HEK293 (cell line): ENCODE measurements at regions not wholly inside any gene's neighbourhood (a gene's known extent, or its start where the extent isn't known, plus 50 kb on each side); places are given as distances from the start of the nearest gene placed in this dataset.
A peak's percentile ranks its signal among the peaks of the same experiment; 100 is the strongest.

Experiments
- CTCF ChIA-PET: fragments of 350-600 bp; formaldehyde crosslinking; extraction: SDS; loops from one replicate; lab custom pipeline; 2021; ENCODE audit warnings: antibody characterized with exemption; lab: Yijun Ruan, JAX
- POLR2A ChIA-PET: fragments of 300-600 bp; formaldehyde crosslinking; extraction: SDS; loops from one replicate; lab custom pipeline; 2020; ENCODE audit warnings: antibody characterized with exemption, inconsistent platforms; lab: Yijun Ruan, JAX
- H3K27ac ChIP-seq: fragments of 200-500 bp; sonication (Bioruptor generic); 2 replicates; pipeline ENCODE4 v1.5.1; 2014; ENCODE audit warnings: low read depth, low read length, control low read depth, inconsistent platforms; ENCODE audit errors: extremely low read depth
- H3K36me3 ChIP-seq, 2 experiments: fragments of 200-500 bp in 1 of 2; sonication (Bioruptor generic) in 1 of 2; 1 replicate in 1 of 2; 2 replicates in 1 of 2; pipeline ENCODE4 v1.5.1; 2014 to 2017; ENCODE audit warnings: inconsistent platforms in 2 of 2, low read length in 2 of 2; ENCODE audit not compliant: control insufficient read depth in 2 of 2, insufficient read depth in 1 of 2
- H3K4me1 ChIP-seq: fragments of 200-500 bp; sonication (Bioruptor generic); 2 replicates; pipeline ENCODE4 v1.5.1; 2014; ENCODE audit warnings: mild to moderate bottlenecking, low read length, inconsistent platforms; ENCODE audit not compliant: control insufficient read depth, insufficient read depth
- H3K4me3 ChIP-seq: 2 replicates; pipeline ENCODE4 v1.5.1; 2011; ENCODE audit warnings: low read depth, mild to moderate bottlenecking, control low read depth, low read length, moderate library complexity
- H3K9me3 ChIP-seq: fragments of 200-500 bp; sonication (Bioruptor generic); 2 replicates; pipeline ENCODE4 v1.5.1; 2014; ENCODE audit warnings: low read depth, low read length, inconsistent platforms; ENCODE audit not compliant: control insufficient read depth, insufficient read depth
- FEZF1 ChIP-seq: fragments of 450-650 bp; formaldehyde crosslinking; IDR thresholded peaks from 2 replicates; pipeline ENCODE4 v1.5.1; 2016; ENCODE audit warnings: missing biosample characterization, missing genetic modification characterization
- KLF10 ChIP-seq: fragments of 450-650 bp; IDR thresholded peaks from 2 replicates; pipeline ENCODE4 v1.5.1; 2018; ENCODE audit warnings: missing biosample characterization, mild to moderate bottlenecking, missing genetic modification characterization
- PATZ1 ChIP-seq: fragments of 450-650 bp; formaldehyde crosslinking; IDR thresholded peaks from 2 replicates; pipeline ENCODE4 v1.5.1; 2016; ENCODE audit warnings: missing biosample characterization, missing genetic modification characterization
- REPIN1 ChIP-seq: fragments of 450-650 bp; formaldehyde crosslinking; IDR thresholded peaks from 2 replicates; pipeline ENCODE4 v1.5.1; 2017; ENCODE audit warnings: missing biosample characterization, missing genetic modification characterization, low read depth
- TRIM28 ChIP-seq: IDR thresholded peaks from 2 replicates; pipeline ENCODE4 v1.6.1; 2011; ENCODE audit warnings: low read length, control low read depth, borderline replicate concordance
- YY2 ChIP-seq: fragments of 450-650 bp; formaldehyde crosslinking; IDR thresholded peaks from 2 replicates; pipeline ENCODE4 v1.5.1; 2016; ENCODE audit warnings: missing biosample characterization, missing genetic modification characterization
- ZBTB7A ChIP-seq: fragments of 450-650 bp; formaldehyde crosslinking; IDR thresholded peaks from 2 replicates; pipeline ENCODE4 v1.5.1; 2016; ENCODE audit warnings: low read depth, missing biosample characterization, missing genetic modification characterization
- ZNF114 ChIP-seq: fragments of 450-650 bp; formaldehyde crosslinking; IDR thresholded peaks from 2 replicates; pipeline ENCODE4 v1.5.0; 2017; ENCODE audit warnings: missing biosample characterization, missing genetic modification characterization
- ZNF148 ChIP-seq: fragments of 450-650 bp; formaldehyde crosslinking; IDR thresholded peaks from 2 replicates; pipeline ENCODE4 v1.5.0; 2017; ENCODE audit warnings: missing biosample characterization, missing genetic modification characterization, borderline replicate concordance
- ZNF157 ChIP-seq: fragments of 450-650 bp; formaldehyde crosslinking; IDR thresholded peaks from 2 replicates; pipeline ENCODE4 v1.5.1; 2016; ENCODE audit warnings: missing biosample characterization, missing genetic modification characterization
- ZNF175 ChIP-seq: fragments of 450-650 bp; formaldehyde crosslinking; IDR thresholded peaks from 2 replicates; pipeline ENCODE4 v1.5.1; 2016; ENCODE audit warnings: missing biosample characterization, missing genetic modification characterization
- ZNF2 ChIP-seq: fragments of 450-650 bp; formaldehyde crosslinking; IDR thresholded peaks from 2 replicates; pipeline ENCODE4 v1.5.1; 2016; ENCODE audit warnings: missing biosample characterization, missing genetic modification characterization
- ZNF423 ChIP-seq: fragments of 450-650 bp; formaldehyde crosslinking; IDR thresholded peaks from 2 replicates; pipeline ENCODE4 v1.5.1; 2016; ENCODE audit warnings: missing biosample characterization, missing genetic modification characterization
- ZNF501 ChIP-seq: fragments of 450-650 bp; formaldehyde crosslinking; IDR thresholded peaks from 2 replicates; pipeline ENCODE4 v1.5.1; 2016; ENCODE audit warnings: missing biosample characterization, missing genetic modification characterization
- ZNF664 ChIP-seq: fragments of 450-650 bp; formaldehyde crosslinking; IDR thresholded peaks from 2 replicates; pipeline ENCODE4 v1.5.1; 2016; ENCODE audit warnings: missing biosample characterization, missing genetic modification characterization
- ZNF777 ChIP-seq: fragments of 450-650 bp; formaldehyde crosslinking; IDR thresholded peaks from 2 replicates; pipeline ENCODE4 v1.5.1; 2017; ENCODE audit warnings: missing biosample characterization, missing genetic modification characterization, borderline replicate concordance
- TF ChIP-seq, protein P1 (sequence below): fragments of 450-650 bp; formaldehyde crosslinking; IDR thresholded peaks from 2 replicates; pipeline ENCODE4 v1.5.1; 2017; ENCODE audit warnings: missing biosample characterization, missing genetic modification characterization
- TF ChIP-seq, protein P2 (sequence below): fragments of 450-650 bp; formaldehyde crosslinking; IDR thresholded peaks from 2 replicates; pipeline ENCODE4 v1.5.1; 2017; ENCODE audit warnings: missing biosample characterization, mild to moderate bottlenecking, missing genetic modification characterization, moderate library complexity

DNA sequence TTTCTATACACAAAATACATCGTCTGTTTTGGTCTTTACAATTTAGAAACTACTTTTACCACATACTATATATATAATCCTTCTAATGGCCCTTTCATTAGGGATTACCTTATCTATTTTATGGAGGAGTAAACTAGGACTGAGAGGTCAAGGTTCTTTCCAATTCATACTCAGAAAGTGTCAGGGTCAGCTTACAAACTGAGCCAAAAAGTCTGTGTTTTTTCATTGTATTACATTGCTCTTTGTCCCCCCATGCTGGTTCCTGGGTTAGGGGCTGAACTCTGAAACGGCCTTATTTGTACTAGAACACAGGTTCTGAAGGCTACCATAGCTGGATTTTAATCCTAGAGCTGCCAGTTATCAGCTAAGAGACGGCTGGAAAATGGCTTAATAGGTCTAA is 368.1 kb downstream of the GRIN2B start:
- CTCF ChIA-PET: interaction anchor here (0.6 kb wide), 1 partner anchor 26 kb away, joined by 3 read pairs; no protein-coding TSS in a partner anchor
- no peak for TF ChIP-seq TRIM28
- TF ChIP-seq ZNF148 (tag by site-specific recombination): no peak
- no peak for TF ChIP-seq YY2 (tag by site-specific recombination)
- no peak for TF ChIP-seq REPIN1 (tag by site-specific recombination)
- TF ChIP-seq PATZ1 (tag by site-specific recombination): no peak
- no peak for TF ChIP-seq ZNF2 (tag by site-specific recombination)
- TF ChIP-seq ZBTB7A (tag by site-specific recombination): no peak
- TF ChIP-seq ZNF114 (tag by site-specific recombination): no peak
- TF ChIP-seq, protein P1, sequence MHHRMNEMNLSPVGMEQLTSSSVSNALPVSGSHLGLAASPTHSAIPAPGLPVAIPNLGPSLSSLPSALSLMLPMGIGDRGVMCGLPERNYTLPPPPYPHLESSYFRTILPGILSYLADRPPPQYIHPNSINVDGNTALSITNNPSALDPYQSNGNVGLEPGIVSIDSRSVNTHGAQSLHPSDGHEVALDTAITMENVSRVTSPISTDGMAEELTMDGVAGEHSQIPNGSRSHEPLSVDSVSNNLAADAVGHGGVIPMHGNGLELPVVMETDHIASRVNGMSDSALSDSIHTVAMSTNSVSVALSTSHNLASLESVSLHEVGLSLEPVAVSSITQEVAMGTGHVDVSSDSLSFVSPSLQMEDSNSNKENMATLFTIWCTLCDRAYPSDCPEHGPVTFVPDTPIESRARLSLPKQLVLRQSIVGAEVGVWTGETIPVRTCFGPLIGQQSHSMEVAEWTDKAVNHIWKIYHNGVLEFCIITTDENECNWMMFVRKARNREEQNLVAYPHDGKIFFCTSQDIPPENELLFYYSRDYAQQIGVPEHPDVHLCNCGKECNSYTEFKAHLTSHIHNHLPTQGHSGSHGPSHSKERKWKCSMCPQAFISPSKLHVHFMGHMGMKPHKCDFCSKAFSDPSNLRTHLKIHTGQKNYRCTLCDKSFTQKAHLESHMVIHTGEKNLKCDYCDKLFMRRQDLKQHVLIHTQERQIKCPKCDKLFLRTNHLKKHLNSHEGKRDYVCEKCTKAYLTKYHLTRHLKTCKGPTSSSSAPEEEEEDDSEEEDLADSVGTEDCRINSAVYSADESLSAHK (tag by site-specific recombination): no peak
- TF ChIP-seq ZNF157: no peak
- no peak for TF ChIP-seq ZNF664 (tag by site-specific recombination)
- no peak for TF ChIP-seq ZNF501
- TF ChIP-seq ZNF175: no peak
- TF ChIP-seq ZNF777 (tag by site-specific recombination): no peak
- TF ChIP-seq, protein P2, sequence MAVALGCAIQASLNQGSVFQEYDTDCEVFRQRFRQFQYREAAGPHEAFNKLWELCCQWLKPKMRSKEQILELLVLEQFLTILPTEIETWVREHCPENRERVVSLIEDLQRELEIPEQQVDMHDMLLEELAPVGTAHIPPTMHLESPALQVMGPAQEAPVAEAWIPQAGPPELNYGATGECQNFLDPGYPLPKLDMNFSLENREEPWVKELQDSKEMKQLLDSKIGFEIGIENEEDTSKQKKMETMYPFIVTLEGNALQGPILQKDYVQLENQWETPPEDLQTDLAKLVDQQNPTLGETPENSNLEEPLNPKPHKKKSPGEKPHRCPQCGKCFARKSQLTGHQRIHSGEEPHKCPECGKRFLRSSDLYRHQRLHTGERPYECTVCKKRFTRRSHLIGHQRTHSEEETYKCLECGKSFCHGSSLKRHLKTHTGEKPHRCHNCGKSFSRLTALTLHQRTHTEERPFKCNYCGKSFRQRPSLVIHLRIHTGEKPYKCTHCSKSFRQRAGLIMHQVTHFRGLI (tag by site-specific recombination): no peak
- TF ChIP-seq, all 188 proteins: peak for 0
- POLR2A ChIA-PET: no interaction called here

DNA sequence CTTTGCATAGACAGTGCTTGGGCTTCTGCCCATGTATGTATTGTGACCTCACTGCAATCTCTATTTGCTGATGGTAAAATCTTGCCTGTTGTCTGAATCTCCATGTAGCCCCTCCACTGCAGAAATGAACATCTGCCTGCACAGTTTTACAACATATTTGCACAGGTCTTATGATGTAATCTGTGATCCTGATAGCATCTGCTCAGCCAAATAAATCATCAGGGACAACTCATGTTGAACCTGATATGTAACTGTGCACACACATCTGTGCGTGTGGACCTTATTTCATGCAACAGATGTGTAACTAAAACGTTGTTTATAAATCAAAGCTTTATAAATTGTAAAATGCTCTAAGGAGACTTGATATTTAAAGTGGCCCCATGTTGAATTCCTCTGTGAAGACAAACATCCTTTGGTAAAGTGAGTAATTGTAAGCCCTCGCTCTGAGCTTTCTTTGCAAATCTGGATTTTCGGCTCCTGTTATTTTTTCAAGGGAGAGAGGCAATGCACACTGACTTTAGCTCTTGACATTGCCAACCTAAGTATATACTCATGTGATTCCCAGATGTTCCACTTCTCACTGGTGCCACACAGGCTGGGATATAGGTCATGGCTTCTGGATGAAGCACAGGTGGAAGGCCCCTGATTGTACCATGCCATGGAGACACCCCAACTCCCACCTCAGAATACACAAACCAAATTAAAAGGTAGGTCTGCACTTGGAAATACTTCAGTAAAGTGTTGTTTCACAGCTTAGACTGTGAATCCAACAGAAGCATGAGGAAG is 371.3 kb downstream of the GRIN2B start:
- H3K36me3 ChIP-seq: no peaks in the 10 kb centered on the region
- H3K27ac ChIP-seq: no peak overlapping the region
- CTCF ChIA-PET: interaction anchor here (1.3 kb wide), 1 partner anchor 76 kb away, joined by 4 read pairs; no protein-coding TSS in a partner anchor
- H3K9me3 ChIP-seq: no peaks in the 10 kb centered on the region
- POLR2A ChIA-PET: no interaction called here
- TF ChIP-seq ZNF423 (tag by site-specific recombination) (no peak), FEZF1 (tag by site-specific recombination) (peak; percentile 59), KLF10 (tag by site-specific recombination) (no peak)
- H3K4me1 ChIP-seq: no peaks in the 10 kb centered on the region
- no peak overlapping the region for H3K4me3 ChIP-seq

More for the DNA sequence above, 368.1 kb downstream of the GRIN2B start:
- no peaks in the 10 kb centered on the region for H3K9me3 ChIP-seq
- H3K36me3 ChIP-seq: no peaks in the 10 kb centered on the region
- no peaks in the 10 kb centered on the region; the same call in 1 of the 2 replicates for H3K4me1 ChIP-seq
- H3K4me3 ChIP-seq: no peak overlapping the region
- no peak overlapping the region for H3K27ac ChIP-seq
